A673 (cell line): ENCODE measurements at regions not wholly inside any gene's neighbourhood (a gene's known extent, or its start where the extent isn't known, plus 50 kb on each side); places are given as distances from the start of the nearest gene placed in this dataset.

ENCODE experiments used
- BruUV-seq: library from RNA; stranded (reverse); fragments of 400-500 nt; replicated peaks from 2 replicates; lab custom pipeline; 2021; lab: Mats Ljungman, UMichigan
- CTCF ChIA-PET: fragments of 300-600 bp; sonication (Branson Sonifier 250); formaldehyde crosslinking; loops from one replicate; lab custom pipeline; 2022; ENCODE audit warnings: antibody characterized with exemption; lab: Charles Lee
- POLR2A ChIA-PET: fragments of 300-600 bp; sonication (Branson Sonifier 250); formaldehyde crosslinking; loops from one replicate; lab custom pipeline; 2022; ENCODE audit warnings: antibody characterized with exemption; ENCODE audit not compliant: low non-redundant PET; lab: Charles Lee
- DNase-seq: peaks from one replicate; pipeline ENCODE4 v3.0.0-alpha.2; 2015; ENCODE audit warnings: low spot score
- H3K27ac ChIP-seq: fragments of 200-600 bp; sonication (generic); 2 replicates; pipeline ENCODE4 v1.5.1; 2016; ENCODE audit warnings: mixed run types, low read depth, mild to moderate bottlenecking, mixed read lengths, antibody characterized with exemption, low read length; ENCODE audit not compliant: poor library complexity, severe bottlenecking
- H3K27me3 ChIP-seq: fragments of 200-600 bp; sonication (generic); replicated peaks from 2 replicates; pipeline ENCODE4 v1.6.1; 2017; ENCODE audit warnings: mixed run types, low read depth, mild to moderate bottlenecking, mixed read lengths, antibody characterized with exemption, low read length; ENCODE audit not compliant: insufficient read depth, poor library complexity
- H3K36me3 ChIP-seq: fragments of 200-600 bp; sonication (generic); 2 replicates; pipeline ENCODE4 v1.6.1; 2016; ENCODE audit warnings: mixed run types, mild to moderate bottlenecking, mixed read lengths, antibody characterized with exemption, low read length; ENCODE audit not compliant: insufficient read depth, poor library complexity, severe bottlenecking
- H3K4me1 ChIP-seq: fragments of 200-600 bp; sonication (generic); 2 replicates; pipeline ENCODE4 v1.6.1; 2017; ENCODE audit warnings: mixed run types, mild to moderate bottlenecking, mixed read lengths, antibody characterized with exemption, low read length; ENCODE audit not compliant: insufficient read depth, poor library complexity, severe bottlenecking
- H3K4me3 ChIP-seq: fragments of 200-600 bp; sonication (generic); 2 replicates; pipeline ENCODE4 v1.5.1; 2016; ENCODE audit warnings: low read depth, mixed run types, mild to moderate bottlenecking, mixed read lengths, low read length; ENCODE audit not compliant: poor library complexity, severe bottlenecking
- H3K9me3 ChIP-seq: fragments of 200-600 bp; sonication (generic); 2 replicates; pipeline ENCODE4 v1.6.1; 2016; ENCODE audit warnings: mixed run types, low read depth, mild to moderate bottlenecking, mixed read lengths, antibody characterized with exemption, low read length; ENCODE audit not compliant: poor library complexity, severe bottlenecking
- CTCF ChIP-seq: fragments of 300-800, 200-600 bp; sonication (generic); conservative IDR thresholded peaks from 2 replicates; pipeline ENCODE4 v1.5.1; 2017; ENCODE audit warnings: low read depth, mild to moderate bottlenecking, antibody characterized with exemption, low read length, moderate library complexity, mixed read lengths
- EZH2 ChIP-seq: fragments of 200-600 bp; sonication (generic); IDR thresholded peaks from 2 replicates; pipeline ENCODE4 v1.6.1; 2017; ENCODE audit warnings: borderline replicate concordance, low read depth, mild to moderate bottlenecking, mixed read lengths, antibody characterized with exemption, low read length; ENCODE audit not compliant: poor library complexity, severe bottlenecking
- intact Hi-C: fragments of 100-400 bp; cut with micrococcal nuclease; formaldehyde crosslinking; loops from one replicate; pipeline ENCODE4 v1.10.0; 2022; ENCODE audit not compliant: unreplicated experiment

GRCh38 chr5:165242646-165243045 lies 1737.2 kb downstream of the MAT2B start:
- ChIA-PET POLR2A (no interaction called here), CTCF (no interaction called here)
- Histone ChIP-seq H3K27me3 (peaks cover 20% of the 10 kb centered on the region), H3K9me3 (no peaks in the 10 kb centered on the region), H3K4me1 (no peaks in the 10 kb centered on the region), H3K36me3 (no peaks in the 10 kb centered on the region), H3K27ac (no peak overlapping the region), H3K4me3 (no peak overlapping the region)
- intact Hi-C loops, result no loop called here
- BruUV-seq, result no TSS peak
- no peak for DNase-seq
- TF ChIP-seq EZH2, result no peak
- TF ChIP-seq CTCF, result no peak

- CTCF ChIA-PET, result no interaction called here
Measured at GRCh38 chr5:165244407-165244806, 1739.0 kb downstream of the MAT2B start.

GRCh38 chr5:165258197-165258771 lies 1752.9 kb downstream of the MAT2B start:
- Histone ChIP-seq H3K27me3 (peaks cover 21% of the 10 kb centered on the region), H3K4me1 (no peaks in the 10 kb centered on the region), H3K27ac (no peak overlapping the region), H3K36me3 (no peaks in the 10 kb centered on the region), H3K9me3 (no peaks in the 10 kb centered on the region), H3K4me3 (no peak overlapping the region)
- ChIA-PET POLR2A (no interaction called here), CTCF (no interaction called here)
- peak; percentile 18 for DNase-seq
- no TSS peak for BruUV-seq
- TF ChIP-seq CTCF, result no peak
- no peak for TF ChIP-seq EZH2
- intact Hi-C loops, result no loop called here

More at GRCh38 chr5:165244407-165244806, 1739.0 kb downstream of the MAT2B start:
- no peak overlapping the region for H3K4me3 ChIP-seq
- H3K27ac ChIP-seq, result no peak overlapping the region
- H3K9me3 ChIP-seq, result no peaks in the 10 kb centered on the region
- no TSS peak for BruUV-seq
- no peak for DNase-seq
- no peak for TF ChIP-seq CTCF
- no peak for TF ChIP-seq EZH2
- H3K4me1 ChIP-seq, result no peaks in the 10 kb centered on the region
- intact Hi-C loops, result no loop called here
- H3K36me3 ChIP-seq, result no peaks in the 10 kb centered on the region
- POLR2A ChIA-PET, result no interaction called here
- H3K27me3 ChIP-seq, result peaks cover 23% of the 10 kb centered on the region
